Left ventricle myocardium inferior (tissue), 1 donor: ENCODE measurements at regions not wholly inside any gene's neighbourhood (a gene's known extent, or its start where the extent isn't known, plus 50 kb on each side); places are given as distances from the start of the nearest gene placed in this dataset.
"Not testable (repeated sequence)": the region's sequence is repeated elsewhere in the genome, so short reads cannot be mapped to it uniquely, and the experiment has no call there.

Experiments
- DNase-seq: peaks from one replicate; pipeline ENCODE4 v3.0.0-alpha.2; 2020
- H3K27ac ChIP-seq: fragments of 200-600 bp; replicated peaks from 2 replicates; pipeline ENCODE4 v1.8.0; 2021
- H3K27me3 ChIP-seq: fragments of 200-600 bp; 2 replicates; pipeline ENCODE4 v1.8.0; 2021; ENCODE audit warnings: low read depth
- H3K36me3 ChIP-seq: fragments of 200-600 bp; 2 replicates; pipeline ENCODE4 v1.8.0; 2021
- H3K4me1 ChIP-seq: fragments of 200-600 bp; 2 replicates; pipeline ENCODE4 v1.8.0; 2021
- H3K4me3 ChIP-seq: fragments of 200-600 bp; 2 replicates; pipeline ENCODE4 v1.8.0; 2021; ENCODE audit warnings: mild to moderate bottlenecking, moderate library complexity
- H3K9me3 ChIP-seq: fragments of 200-600 bp; replicated peaks from 2 replicates; pipeline ENCODE4 v1.8.0; 2021
- intact Hi-C: fragments of 100-400 bp; cut with micrococcal nuclease; formaldehyde crosslinking; loops from one replicate; pipeline ENCODE4 v1.11.0; 2022
- TF ChIP-seq, protein P1 (sequence below): fragments of 200-600 bp; IDR thresholded peaks from 2 replicates; pipeline ENCODE4 v1.8.0; 2021; ENCODE audit warnings: antibody characterized with exemption, mild to moderate bottlenecking, borderline replicate concordance
- donor health status: DM: no; HTN: yes; CAD: no; lungs with severe emphysema.

DNA sequence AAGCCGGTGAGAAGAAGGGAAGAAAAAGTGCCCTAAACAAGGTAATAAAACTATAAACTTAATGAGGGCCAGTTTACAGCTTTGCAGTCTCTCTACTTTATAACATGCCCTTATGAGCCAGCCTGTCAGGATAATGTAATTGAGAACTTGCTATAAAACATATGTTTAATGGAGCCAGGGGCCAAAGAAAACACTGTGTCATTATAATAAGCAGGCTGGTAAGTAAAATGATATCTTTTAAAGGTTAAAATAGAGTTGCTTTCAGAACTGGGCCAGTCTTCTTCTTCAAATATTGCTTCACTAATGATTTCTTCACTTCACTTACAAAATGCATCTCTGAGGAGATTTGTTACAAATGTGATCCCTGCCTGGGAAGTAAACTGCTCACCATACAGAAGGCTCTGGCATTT, 192.5 kb downstream of the SHOX2 start:
- Histone ChIP-seq H3K4me1 (no peaks in the 10 kb centered on the region), H3K9me3 (no peaks in the 10 kb centered on the region), H3K27ac (no peak overlapping the region), H3K36me3 (no peaks in the 10 kb centered on the region), H3K4me3 (no peak overlapping the region), H3K27me3 (no peaks in the 10 kb centered on the region)
- TF ChIP-seq, protein P1, sequence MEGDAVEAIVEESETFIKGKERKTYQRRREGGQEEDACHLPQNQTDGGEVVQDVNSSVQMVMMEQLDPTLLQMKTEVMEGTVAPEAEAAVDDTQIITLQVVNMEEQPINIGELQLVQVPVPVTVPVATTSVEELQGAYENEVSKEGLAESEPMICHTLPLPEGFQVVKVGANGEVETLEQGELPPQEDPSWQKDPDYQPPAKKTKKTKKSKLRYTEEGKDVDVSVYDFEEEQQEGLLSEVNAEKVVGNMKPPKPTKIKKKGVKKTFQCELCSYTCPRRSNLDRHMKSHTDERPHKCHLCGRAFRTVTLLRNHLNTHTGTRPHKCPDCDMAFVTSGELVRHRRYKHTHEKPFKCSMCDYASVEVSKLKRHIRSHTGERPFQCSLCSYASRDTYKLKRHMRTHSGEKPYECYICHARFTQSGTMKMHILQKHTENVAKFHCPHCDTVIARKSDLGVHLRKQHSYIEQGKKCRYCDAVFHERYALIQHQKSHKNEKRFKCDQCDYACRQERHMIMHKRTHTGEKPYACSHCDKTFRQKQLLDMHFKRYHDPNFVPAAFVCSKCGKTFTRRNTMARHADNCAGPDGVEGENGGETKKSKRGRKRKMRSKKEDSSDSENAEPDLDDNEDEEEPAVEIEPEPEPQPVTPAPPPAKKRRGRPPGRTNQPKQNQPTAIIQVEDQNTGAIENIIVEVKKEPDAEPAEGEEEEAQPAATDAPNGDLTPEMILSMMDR = no peak
- intact Hi-C loops = no loop called here
- DNase-seq = no peak

DNA sequence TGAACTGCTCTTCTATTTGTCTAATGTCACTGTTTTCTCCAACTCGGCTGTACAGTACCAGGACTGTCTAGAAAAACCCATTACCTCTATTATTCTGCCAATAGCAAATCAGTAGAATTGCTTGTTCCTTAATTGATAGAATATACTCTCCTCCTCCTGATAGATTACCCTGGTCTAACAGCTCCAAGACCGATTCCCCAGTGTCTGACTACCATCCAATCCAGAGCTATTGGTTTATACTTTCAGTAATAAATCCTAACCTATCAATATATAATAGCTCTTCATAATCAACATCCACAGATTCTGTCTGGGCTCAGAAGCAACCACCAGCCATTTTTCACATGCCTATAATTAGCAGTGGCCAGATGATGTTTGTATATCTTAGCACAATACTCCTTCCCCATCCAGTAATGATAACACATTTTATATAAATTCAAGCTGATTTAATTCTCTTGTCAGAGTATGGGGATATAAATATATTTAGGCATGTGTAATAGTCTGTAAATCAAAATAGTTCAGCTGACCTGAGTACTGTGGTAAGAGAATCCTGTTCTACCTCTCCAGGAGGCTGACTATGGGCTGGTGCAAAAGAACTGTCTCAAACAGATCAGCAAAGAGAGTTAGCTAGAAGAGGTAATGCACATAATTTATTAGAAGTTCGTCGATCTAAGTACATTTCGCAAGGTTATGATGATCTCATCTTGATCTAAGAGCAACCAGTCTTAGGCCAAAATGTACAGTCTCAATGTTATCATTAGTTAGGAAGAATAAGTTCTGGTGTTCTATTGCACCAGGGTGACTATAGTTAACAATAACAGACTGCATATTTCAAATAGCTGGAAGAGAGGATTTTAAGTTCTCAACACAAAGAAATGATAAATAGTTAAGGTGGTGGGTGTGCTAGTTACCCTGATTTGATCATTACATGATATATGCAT, 193.4 kb downstream of the SHOX2 start:
- no peaks in the 10 kb centered on the region for H3K9me3 ChIP-seq
- H3K4me1 ChIP-seq = no peaks in the 10 kb centered on the region
- H3K27me3 ChIP-seq = no peaks in the 10 kb centered on the region
- H3K4me3 ChIP-seq = no peak overlapping the region
- H3K36me3 ChIP-seq = no peaks in the 10 kb centered on the region
- TF ChIP-seq, protein P1 = no peak
- no peak overlapping the region for H3K27ac ChIP-seq
- no peak for DNase-seq
- intact Hi-C loops = no loop called here

DNA sequence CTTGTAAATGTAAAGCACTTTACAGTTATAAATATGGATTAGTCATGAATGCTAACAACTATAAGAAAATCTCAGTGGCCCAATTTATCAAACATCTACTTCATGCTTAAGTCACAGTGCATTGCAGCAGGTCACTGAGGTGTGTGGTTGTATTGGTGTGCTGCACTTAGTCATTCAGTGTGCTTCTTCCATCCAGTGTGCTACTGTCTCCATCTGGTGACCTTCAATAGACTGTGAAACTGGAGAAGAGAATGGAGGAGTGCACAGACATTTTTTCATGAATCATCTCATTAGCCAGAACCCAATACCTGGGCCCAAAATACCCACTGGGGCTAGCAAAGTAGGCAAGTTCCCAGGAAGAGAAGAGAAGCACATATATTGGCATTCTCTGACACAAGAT, 199.6 kb downstream of the SHOX2 start:
- Histone ChIP-seq H3K36me3 (no peaks in the 10 kb centered on the region), H3K27ac (no peak overlapping the region), H3K9me3 (peaks cover 23% of the 10 kb centered on the region), H3K4me1 (no peaks in the 10 kb centered on the region), H3K4me3 (no peak overlapping the region), H3K27me3 (no peaks in the 10 kb centered on the region)
- intact Hi-C loops = no loop called here
- DNase-seq = no peak
- TF ChIP-seq, protein P1 = no peak

DNA sequence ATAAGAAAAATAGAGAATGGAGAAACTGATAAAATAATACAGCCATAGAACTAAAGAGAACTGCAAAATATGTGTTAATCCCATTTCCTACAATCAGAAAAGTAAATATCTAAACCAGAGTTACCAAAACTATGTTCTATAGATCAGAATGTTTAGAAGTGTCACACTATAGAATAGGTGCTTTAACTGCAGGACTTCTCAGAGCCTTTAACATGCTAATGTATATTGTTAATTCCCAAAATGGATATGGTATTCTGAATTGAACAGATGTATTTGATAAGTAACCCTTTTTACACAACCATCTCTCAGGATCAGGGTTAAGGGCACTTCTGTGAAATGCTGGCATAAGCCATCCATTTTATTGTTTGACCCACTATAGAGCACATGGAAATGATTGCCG, 200.3 kb downstream of the SHOX2 start:
- DNase-seq = no peak
- Histone ChIP-seq H3K27me3 (no peaks in the 10 kb centered on the region), H3K9me3 (peaks cover 23% of the 10 kb centered on the region), H3K27ac (no peak overlapping the region), H3K4me3 (no peak overlapping the region), H3K36me3 (no peaks in the 10 kb centered on the region), H3K4me1 (no peaks in the 10 kb centered on the region)
- intact Hi-C loops = no loop called here
- TF ChIP-seq, protein P1 = no peak

DNA sequence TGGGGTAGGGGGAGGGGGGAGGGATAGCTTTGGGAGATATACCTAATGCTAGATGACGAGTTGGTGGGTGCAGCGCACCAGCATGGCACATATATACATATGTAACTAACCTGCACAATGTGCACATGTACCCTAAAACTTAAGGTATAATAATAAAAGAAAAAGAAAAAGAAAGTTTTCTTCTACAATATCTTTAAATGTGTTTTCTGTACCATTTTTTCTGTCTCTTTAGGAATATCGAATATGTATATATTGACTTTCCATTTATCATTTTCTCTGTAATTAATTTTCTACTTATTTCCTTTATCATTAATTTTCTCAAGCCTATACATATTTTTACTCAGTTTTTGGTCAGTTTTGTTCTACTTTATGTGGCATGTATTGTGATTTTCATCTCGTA, 203.5 kb downstream of the SHOX2 start:
- intact Hi-C loops, DNase-seq: not testable (repeated sequence)

DNA sequence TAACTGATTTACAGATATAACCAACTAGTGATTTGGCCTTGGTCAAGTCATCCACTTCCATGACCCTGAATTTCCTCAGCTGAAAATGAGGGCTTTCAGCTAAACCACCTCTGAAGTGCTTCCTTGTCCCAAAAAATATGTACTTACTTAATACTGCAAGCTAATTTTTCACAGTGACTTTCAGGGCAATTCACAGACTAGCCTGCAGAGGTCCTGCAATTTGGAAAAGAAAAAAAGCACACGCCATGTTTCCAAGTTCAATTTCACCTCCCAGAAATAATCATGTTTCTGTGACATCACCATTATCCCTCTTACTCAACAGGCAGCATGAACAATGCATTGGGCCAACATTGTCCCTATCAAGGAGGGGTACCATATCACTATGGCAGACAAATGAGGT, 218.2 kb downstream of the SHOX2 start:
- Histone ChIP-seq H3K27me3 (no peaks in the 10 kb centered on the region), H3K4me3 (no peak overlapping the region), H3K27ac (no peak overlapping the region), H3K4me1 (no peaks in the 10 kb centered on the region), H3K9me3 (no peaks in the 10 kb centered on the region), H3K36me3 (no peaks in the 10 kb centered on the region)
- DNase-seq = no peak
- intact Hi-C loops = no loop called here
- TF ChIP-seq, protein P1 = no peak

More for the DNA sequence above, 203.5 kb downstream of the SHOX2 start:
- H3K4me1 ChIP-seq, H3K27ac ChIP-seq, H3K4me3 ChIP-seq, H3K27me3 ChIP-seq, H3K36me3 ChIP-seq: not testable (repeated sequence)
- H3K9me3 ChIP-seq = peaks cover 27% of the 10 kb centered on the region
